C1 segment of cervical spinal cord (tissue), 14 donors: ENCODE measurements at regions not wholly inside any gene's neighbourhood (a gene's known extent, or its start where the extent isn't known, plus 50 kb on each side); places are given as distances from the start of the nearest gene placed in this dataset.

ENCODE experiments used
- DNase-seq, 14 donors: peaks; one replicate each; lab custom pipeline; 2025; lab: John Stamatoyannopoulos, UW

DNA sequence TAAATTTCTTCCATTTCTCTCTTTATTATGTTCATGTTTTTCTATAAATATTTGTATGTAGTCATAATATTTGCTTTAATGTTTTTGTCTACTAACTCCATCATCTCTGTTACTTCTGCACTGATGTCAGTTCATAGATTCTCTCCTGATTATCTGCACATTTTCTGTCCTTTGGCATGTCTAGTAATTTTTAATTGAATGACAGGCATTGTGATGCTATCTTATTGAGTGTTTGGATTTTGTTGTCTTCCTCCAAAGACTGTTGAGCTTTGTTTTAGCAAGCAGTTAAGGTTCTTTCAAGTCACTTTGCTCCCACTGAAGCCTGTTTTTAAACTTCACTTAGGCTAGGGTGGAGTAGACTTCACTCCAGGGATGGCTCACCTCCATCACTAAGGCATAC, 276.8 kb downstream of the DLEU7 start:
- DNase-seq, result no peak

DNA sequence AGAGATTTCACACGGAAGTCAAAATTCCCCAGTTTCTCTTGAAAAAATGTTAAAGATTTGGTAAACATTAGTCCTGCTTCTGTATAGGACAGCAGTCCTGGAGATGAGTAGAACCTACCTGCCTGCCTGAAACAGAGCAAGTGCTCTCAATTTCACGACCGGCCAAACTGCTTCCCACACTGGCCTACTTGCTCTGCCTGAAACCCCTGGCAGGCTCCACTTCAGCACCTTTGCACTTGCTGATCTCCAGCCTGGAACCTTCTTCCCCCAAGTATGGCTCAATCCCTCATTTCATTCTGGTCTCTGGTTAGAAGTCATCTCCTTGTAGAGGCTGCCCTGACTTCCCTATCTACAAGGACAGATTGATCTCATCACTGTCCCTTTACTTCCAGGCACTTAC, 271.4 kb downstream of the DLEU7 start:
- DNase-seq, result no peak

DNA sequence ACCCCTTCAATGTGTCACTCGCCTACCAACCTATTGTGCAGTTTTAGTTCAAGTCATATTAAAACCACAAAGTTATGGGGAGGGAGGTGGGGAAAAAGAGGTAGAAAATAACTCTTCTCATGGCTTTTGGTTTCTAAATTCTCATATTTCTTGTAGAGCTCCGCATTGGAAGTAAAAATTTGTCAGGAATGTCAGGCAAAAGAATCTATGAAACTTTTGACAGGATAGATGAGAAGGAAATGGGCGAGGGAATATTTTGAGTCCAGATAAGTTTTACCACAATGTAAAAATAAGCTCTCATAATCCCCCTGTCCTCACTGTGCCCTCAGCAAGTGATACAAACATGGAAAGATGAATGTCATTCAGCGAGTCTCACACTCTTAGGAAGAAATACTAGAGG, 270.4 kb downstream of the DLEU7 start:
- DNase-seq, result no peak

DNA sequence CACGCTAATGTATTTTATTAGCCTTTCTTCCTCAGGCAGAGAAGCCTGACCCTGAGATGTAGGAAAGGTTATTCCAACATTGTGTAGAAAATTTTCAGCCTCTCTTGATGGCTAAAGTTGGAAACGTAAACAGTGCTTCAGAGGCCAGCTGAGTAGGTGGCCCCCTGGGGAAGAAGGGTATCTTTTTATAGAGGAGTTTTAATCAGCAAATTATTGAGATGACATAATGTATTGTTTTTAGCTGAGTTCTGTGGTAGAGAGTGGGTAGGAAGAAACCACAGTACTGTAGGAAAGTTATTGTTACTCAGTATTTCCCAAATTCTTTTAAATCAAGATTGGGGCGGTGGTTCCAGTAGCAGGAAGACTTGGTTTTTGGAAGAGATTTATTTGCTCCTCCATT, 268.8 kb downstream of the DLEU7 start:
- no peak for DNase-seq

DNA sequence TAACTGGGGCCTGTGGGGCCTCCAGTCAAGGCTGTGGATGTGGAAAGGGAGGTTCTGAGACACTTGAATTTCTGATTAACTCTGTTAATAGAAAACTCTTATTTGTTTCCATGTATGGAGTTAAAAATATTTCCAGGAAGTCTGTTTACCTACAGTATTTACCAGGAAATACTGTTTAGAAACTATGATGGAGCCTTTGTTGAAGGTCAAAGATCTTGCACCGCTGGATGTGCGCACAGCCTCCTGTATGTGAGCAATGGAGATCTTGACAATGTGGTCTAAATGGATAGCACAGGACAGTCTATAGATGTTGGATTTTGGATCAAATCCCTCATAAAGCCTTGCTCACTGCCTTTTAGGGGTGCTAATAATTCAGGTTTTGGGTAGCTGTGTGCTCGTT, 268.4 kb downstream of the DLEU7 start:
- DNase-seq, result no peak

DNA sequence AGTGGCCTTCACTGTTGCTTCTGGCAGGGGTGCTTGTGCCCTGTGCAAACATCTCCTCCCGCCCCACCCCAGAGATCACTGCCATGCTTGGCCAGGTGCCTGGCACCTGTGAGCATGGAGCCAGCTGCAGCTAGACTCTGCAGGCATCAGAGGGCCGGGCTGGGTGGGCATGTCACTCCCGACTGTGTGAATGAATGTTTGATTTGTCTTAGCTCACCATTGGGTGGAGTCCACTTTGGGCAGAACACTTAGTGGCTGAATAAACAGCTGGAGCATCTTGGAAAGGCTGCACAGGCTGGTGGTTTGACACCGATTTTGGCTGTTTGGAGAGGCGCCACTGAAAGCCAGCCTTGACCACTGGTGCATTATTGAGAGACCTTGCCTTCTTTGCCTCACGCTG, 267.3 kb downstream of the DLEU7 start:
- no peak for DNase-seq

DNA sequence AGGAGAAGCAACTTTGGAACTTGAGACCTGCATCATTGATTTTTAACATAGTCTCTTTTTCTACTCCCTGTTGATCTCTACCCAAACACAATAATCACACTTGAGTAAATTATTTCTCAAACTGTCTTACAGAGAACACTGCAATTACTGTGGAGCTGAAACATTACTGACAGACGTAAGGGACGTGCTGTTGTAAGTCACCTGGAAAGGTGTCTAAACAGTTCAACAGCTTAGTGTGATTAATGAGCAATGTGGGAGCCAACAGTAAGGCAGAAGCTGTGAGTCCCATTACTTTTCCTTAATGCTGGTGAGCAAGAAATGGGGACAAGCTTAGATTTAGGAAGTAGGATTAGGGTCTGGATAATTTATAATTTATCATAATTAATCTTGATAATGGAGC, 265.7 kb downstream of the DLEU7 start:
- DNase-seq, result no peak

DNA sequence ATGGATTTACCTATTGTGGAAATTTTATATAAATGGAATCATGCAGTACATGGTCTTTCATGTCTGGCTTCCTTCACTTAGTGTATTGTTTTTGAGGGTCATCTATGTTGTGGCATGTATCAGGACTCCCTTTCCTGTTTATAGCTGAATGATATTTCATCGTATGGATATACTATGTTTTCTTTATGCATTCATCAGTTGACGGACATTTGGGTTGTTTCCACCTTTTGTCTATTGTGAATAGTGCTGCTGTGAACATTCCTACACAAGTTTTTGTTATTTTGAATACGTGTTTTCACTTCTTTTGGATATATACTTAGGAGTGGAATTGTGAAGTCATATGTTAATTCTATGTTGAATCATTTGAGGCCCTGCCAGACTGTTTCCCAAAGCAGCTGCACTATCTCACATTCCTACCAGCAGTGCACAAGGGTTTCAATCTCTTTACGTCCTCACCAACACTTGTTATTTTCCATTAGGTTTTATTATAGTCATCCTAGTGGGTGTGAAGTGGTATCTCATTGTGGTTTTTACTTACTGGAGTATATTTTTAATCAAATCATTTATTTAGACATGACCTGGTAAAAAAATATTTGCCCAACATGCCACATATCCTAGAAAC, 262.7 kb downstream of the DLEU7 start:
- DNase-seq, result no peak

DNA sequence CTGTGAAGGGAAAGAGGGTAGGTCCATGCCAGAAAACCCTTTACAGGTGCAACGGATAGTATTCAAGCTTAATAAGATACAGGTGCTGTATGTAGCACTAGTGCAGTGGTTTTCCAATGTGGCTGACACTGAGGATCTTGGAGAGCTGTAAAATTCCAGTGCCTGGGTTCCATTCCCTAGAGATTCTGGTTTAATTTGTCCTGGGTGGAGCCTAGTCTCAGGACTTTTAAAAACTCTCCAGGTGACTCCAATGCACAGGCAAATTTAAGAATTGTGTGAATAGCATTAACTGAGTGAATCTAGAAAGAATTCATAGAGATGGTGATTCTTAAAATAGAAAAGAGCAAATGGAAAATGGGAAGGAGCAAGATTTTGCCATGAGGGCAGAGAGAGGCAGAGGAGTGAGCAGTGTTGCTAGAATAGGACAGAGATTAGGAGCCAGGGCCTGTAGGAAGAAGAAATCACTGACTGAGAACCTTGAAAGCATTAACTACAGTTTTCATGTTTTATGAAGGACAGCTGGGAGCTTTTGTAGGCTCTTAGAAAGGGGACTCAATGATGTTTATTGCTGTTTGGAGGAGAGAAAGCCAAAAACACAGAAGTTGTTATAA, 261.8 kb downstream of the DLEU7 start:
- no peak for DNase-seq

DNA sequence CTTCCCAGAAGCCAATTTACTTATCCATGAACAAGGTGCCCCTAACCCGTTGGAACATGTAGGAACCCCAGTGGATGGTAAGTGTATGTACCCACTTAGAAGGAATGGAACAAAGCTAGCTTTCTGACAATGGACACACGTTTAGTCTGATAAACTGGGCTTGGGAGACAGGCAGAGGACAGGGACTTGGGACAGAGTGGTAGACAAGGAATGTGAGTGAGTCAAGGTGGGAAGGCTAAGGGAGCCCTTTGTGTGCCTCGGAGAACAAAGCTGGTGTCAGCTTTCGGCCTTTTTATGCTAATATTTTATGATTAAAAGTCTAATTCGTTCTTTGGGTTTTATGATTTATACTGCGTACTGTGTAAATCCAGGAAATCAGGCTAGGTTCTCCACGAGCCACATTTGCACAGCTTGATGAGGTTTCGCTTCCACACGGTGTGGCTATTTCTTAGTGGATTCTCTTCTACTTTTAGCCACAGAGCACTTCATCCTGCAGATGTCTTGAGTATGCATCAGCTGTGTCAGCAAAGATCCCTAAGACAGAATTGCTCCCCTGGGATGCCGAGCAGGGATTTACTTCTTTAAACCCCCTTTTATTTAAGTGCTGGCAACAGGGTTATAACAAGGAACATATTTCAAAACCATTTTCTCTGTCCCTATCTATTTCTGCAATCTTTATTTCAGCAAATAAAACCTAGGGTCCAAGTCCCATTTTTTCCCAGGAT, 258.5 kb downstream of the DLEU7 start:
- no peak for DNase-seq

DNA sequence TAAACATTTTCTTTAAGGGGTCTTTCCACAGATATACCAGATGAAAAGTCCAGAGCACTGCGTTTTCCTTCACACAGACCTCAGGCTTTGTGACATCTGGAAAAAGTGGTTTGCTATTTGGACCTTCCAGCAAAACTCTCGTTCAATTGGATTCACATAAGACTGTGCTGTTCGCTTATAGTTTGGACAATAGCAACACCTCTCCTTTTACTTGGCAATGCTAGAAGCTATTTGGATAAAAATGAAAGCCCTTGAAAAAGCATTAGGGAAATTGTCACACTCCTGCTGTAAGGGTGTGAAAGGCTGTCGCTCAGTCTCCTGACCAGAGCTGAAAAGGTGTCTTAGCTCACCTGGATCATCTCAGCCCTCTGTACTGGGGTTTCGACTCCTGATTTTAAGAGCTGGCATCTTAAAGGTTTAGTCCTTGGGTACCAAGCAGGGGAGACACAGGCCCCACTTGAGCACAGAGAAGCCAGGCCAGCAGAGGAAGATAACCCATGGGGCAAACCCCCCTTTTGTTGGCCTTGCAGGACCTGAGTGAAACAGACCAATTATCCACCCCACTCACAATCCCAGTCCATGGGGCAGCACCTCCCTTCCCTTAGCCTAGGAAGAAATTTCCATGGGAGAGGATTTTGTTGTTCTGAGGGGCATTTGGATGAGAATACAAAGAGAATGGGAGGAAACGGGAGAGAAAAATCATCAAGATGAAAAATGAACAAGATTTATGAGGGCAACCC, 257.6 kb downstream of the DLEU7 start:
- DNase-seq, result no peak

DNA sequence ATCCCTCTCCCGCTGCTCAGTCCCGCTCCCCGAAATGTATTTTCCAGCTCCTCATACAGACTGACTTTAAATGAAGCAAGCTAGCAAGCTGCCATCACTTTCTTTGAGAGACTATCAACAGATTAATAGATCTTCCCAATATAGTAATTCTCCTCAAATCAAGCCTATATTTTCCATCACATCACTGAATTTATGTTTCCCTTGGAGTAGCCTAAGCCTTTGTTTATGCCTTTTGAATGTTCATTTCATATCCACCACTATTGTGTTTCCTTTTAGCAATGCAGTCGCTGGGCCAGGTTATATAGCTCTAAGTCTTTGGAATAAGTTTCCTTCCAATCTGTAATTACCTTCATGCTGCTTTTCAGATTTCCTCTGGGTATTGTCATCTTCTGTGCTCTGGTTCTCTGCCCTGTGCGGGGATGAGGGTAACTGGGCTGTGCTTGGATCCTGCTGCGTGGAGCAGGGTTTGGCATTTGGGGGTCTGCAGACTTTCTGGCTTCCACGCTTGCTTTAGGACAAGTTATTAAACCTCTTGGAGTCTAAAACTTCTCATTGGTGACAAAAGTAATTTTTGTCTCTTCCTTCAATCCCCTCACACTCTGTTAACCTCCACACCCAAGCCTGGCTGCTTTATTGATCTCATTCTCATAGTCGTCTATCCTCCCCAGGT, 256.9 kb downstream of the DLEU7 start:
- DNase-seq, result no peak

DNA sequence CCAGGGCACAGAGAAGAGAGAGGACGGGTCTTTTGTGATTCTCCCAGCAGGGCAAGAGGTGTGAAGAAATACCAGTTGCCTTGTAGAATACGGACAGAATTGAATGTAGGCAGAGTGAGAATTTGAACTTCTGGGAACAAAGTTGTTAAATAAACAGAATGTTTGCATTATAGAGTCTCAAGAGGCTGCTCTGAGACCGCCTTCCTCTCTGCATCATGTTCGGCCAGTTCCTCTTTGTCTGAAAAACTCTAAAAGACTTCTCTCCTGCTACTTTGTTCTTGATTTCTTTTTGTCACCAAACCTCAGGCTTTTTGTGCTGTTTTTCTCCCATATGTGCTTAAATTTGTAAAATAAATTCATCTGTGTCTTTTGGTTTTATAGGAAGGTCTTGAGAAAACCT, 256.4 kb downstream of the DLEU7 start:
- no peak for DNase-seq

DNA sequence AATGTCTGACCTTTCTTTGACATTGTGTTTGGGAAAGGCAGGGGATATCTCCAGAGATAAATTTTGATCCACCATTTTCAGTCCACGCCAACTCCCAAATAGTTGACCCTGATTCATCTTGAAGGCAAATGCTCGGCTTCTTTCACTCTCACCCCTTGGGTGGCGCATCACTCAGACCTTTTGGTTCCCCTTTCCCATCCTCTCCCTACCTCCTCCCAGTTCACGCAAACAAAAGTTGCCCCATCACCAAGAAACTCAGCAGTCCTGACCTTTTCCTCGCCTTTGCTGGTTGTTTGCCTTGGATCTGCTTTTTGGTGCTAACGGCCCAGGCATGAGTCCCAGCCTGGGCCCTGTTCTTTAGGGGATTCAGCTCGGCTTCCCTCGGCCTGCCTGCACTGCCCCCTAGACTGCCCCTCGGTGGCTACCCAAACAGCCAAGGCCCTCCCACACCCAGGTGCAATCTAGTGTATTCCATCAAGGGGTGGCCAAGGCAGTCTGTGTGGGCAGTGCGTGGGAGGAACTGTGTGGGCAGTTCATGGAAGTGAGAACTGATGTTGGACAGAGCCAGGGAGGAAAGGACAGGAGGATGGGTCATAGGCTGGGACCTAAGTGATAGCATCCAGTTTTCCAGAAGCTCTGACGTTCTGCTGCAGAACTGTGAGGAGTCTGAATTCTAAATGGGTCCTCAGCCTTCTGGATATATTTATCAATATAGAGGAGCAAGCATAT, 255.7 kb downstream of the DLEU7 start:
- DNase-seq, result no peak

DNA sequence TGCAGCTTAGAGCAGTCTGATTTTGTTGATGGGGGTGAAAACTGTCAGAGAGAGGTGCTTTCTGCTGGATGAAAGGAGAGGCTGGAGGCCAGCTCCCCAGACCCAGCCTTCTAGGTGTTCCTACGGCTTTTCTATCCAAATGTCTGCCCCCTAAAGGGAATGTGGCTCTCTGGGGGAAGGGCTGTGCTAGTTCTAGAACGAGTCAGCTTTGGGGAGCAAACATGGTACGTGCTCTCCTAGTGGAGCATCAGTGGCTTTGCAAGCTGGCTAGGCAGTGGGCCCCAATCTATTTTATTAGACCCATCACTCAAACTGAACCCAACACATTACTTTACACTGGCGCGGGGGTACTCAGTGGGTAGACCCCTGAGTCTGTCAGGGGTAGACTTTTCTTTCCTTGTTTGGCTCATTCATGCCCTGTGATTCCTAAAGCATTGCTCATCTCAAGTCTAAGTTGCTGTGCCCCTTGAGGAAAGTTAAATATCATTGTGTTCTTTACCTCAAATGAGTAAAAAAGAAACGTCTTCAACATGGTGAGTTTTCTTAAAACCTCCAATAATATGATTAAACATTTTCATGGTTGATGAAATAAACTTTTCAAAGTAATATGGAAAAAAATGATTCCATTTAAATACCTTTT, 254.9 kb downstream of the DLEU7 start:
- DNase-seq, result no peak

DNA sequence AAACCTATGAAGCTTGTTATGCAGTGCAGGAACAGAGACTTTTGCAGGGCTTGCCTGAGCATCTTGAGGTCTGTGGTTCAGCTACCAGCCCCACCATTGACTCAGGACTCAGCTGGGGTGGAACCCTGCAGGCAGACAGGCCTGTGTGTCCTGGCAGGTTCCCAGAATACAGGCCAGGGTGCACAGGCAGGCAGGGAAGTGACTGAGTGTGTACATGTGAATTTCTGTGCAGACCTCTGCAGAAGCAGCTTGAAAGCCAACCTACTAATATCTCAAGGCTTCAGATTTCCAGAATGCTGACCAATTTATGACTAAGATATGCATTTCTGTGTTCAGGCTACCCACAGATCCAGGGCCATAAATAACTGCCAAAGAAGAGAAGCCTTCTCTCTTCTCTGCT, 254.4 kb downstream of the DLEU7 start:
- DNase-seq, result peak in 1 of 14 donors; percentile 45

DNA sequence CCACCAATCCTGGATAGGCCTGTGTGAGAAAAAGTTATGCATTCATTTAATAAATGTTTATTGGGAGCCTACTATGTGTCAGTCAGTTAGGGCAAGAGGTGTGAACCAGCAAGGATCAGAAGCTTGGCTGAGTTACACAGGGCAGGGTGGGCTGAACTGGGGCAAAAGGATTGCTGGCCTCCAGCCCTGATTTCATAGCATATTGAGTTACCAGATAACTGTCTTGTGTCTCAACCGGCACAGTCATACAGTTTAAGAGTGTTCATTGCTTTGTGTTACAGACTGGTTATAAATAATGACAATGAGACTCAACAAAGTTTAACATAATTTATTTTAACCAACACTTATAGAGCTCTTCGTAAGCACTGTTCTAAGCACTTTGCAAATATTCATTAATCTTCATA, 253.8 kb downstream of the DLEU7 start:
- peak in 1 of 14 donors; percentile 26 for DNase-seq

DNA sequence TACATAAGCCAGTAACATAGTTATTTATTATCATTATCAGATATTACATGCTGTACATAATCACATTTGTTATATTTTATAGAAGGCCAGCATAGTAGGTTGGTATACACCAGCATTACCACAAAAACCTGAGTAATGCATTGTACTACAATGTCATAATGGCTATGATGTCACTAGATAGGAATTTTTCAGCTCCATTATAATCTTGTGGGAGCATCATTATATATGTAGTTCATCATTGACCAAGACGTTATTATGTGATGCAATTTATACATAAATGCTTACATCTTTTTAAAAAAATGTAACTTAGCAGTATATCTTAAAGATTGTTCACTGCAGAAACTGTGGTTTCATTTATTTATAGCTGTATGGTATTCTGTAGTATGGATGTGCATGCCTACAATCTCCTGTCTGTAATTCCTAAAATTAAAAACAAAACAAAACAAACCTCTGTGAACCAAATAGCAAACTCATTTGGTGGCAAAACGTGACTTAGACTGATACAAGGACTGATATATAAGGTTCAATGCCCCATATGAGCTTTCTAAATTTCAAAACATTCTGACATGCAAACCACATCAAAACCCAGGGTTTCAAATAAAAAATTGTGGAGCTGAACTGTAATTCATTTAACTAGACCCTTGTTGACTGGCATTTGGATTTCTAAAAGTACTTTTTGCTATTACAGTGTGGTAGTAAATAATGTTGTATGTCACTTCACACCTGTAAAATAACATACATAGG, 250.9 kb downstream of the DLEU7 start:
- no peak for DNase-seq

DNA sequence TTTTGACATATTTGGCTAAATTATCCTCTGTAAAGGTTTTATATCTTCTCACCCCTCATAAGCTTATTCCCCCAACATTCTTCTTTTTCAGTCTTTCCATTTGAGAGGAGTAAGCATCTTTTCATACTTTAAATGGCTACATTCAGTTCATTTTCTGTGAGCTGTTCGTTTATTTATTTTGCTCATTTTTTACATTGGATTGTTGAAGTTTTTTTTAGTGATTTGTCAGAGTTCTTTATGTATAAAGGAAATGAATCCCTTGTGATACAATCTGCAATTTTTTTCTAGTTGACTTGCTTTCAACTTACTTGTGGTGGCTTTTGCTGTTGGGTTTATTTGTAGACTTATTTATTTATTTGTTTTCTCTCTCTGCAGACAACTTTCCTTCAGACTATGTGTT, 250.3 kb downstream of the DLEU7 start:
- no peak for DNase-seq
